DND-41 (cell line): ENCODE measurements at regions not wholly inside any gene's neighbourhood (a gene's known extent, or its start where the extent isn't known, plus 50 kb on each side); places are given as distances from the start of the nearest gene placed in this dataset.

Experiments used
- ATAC-seq: fragments of 200-7000 bp; cut with Tn5 transposase; 3 replicates; pipeline ENCODE4 v1.9.1; 2021; ENCODE audit warnings: low read depth; ENCODE audit not compliant: insufficient read depth
- DNase-seq: peaks from one replicate; pipeline ENCODE4 v3.0.0-alpha.2; 2020
- H2AFZ ChIP-seq: 2 replicates; pipeline ENCODE4 v1.6.0; 2012; ENCODE audit warnings: low read depth, low read length
- H3K27ac ChIP-seq: 2 replicates; pipeline ENCODE4 v1.5.1; 2012; ENCODE audit warnings: low read length, inconsistent platforms
- H3K27me3 ChIP-seq: fragments of 200-600 bp; sonication (generic); 2 replicates; pipeline ENCODE4 v1.6.0; 2012; ENCODE audit warnings: low read length, mild to moderate bottlenecking, inconsistent platforms; ENCODE audit not compliant: insufficient read depth, poor library complexity
- H3K36me3 ChIP-seq: 2 replicates; pipeline ENCODE4 v1.5.1; 2012; ENCODE audit warnings: low read length, inconsistent platforms; ENCODE audit not compliant: insufficient read depth
- H3K4me1 ChIP-seq: 2 replicates; pipeline ENCODE4 v1.5.1; 2012; ENCODE audit warnings: mild to moderate bottlenecking, low read length; ENCODE audit not compliant: insufficient read depth
- H3K4me2 ChIP-seq: 2 replicates; pipeline ENCODE4 v1.6.0; 2012; ENCODE audit warnings: mild to moderate bottlenecking, moderate library complexity, low read length, inconsistent platforms; ENCODE audit not compliant: insufficient read depth
- H3K4me3 ChIP-seq, 2 experiments: fragments of 200-600 bp in 1 of 2; shearing (Covaris generic) in 1 of 2; 2 replicates each; pipeline ENCODE4 v1.5.1; 2012 to 2016; ENCODE audit warnings: inconsistent platforms in 2 of 2, low read length in 2 of 2, mild to moderate bottlenecking in 2 of 2, low read depth in 1 of 2, moderate library complexity in 1 of 2
- H3K79me2 ChIP-seq: 2 replicates; pipeline ENCODE4 v1.6.0; 2012; ENCODE audit warnings: low read length, inconsistent platforms; ENCODE audit not compliant: insufficient read depth
- H3K9ac ChIP-seq: 2 replicates; pipeline ENCODE4 v1.6.0; 2012; ENCODE audit warnings: low read depth, mild to moderate bottlenecking, inconsistent platforms, low read length, moderate library complexity
- H3K9me3 ChIP-seq: 2 replicates; pipeline ENCODE4 v1.5.1; 2012; ENCODE audit warnings: low read length, moderate library complexity, mild to moderate bottlenecking, inconsistent platforms; ENCODE audit not compliant: insufficient read depth, severe bottlenecking
- H4K20me1 ChIP-seq: 2 replicates; pipeline ENCODE4 v1.6.0; 2012; ENCODE audit warnings: low read length; ENCODE audit not compliant: insufficient read depth
- CTCF ChIP-seq: IDR thresholded peaks from 2 replicates; pipeline ENCODE4 v1.5.1; 2012; ENCODE audit warnings: borderline replicate concordance, low read length, moderate library complexity, mild to moderate bottlenecking; ENCODE audit not compliant: poor library complexity, severe bottlenecking; ENCODE audit errors: extremely low read depth
- EZH2 ChIP-seq: IDR thresholded peaks from 3 replicates; pipeline ENCODE4 v1.6.1; 2012; ENCODE audit warnings: borderline replicate concordance, low read depth, mild to moderate bottlenecking, moderate library complexity, low read length, inconsistent platforms; ENCODE audit not compliant: severe bottlenecking

- no peak overlapping the region for H2AFZ ChIP-seq
- no peak for DNase-seq
- H3K4me3 ChIP-seq, result no peak overlapping the region
- H3K36me3 ChIP-seq, result no peaks in the 10 kb centered on the region
- no peak overlapping the region for H3K27ac ChIP-seq
- H3K79me2 ChIP-seq, result no peaks in the 10 kb centered on the region
- H4K20me1 ChIP-seq, result no peaks in the 10 kb centered on the region
- no peak overlapping the region for H3K9ac ChIP-seq
- no peaks in the 10 kb centered on the region for H3K4me1 ChIP-seq
- TF ChIP-seq EZH2 (no peak), CTCF (no peak)
- no peak for ATAC-seq
- no peaks in the 10 kb centered on the region for H3K9me3 ChIP-seq
- no peaks in the 10 kb centered on the region for H3K27me3 ChIP-seq
- no peak overlapping the region for H3K4me2 ChIP-seq
Observed at GRCh38 chr4:24337451-24338190, 246.7 kb downstream of the DHX15 start.

GRCh38 chr4:24335616-24336015 lies 248.7 kb downstream of the DHX15 start:
- no peak overlapping the region for H3K4me2 ChIP-seq
- no peak overlapping the region for H3K27ac ChIP-seq
- no peak overlapping the region for H3K4me3 ChIP-seq
- H4K20me1 ChIP-seq, result no peaks in the 10 kb centered on the region
- H3K9ac ChIP-seq, result no peak overlapping the region
- no peak overlapping the region for H2AFZ ChIP-seq
- no peaks in the 10 kb centered on the region for H3K36me3 ChIP-seq
- no peaks in the 10 kb centered on the region for H3K9me3 ChIP-seq
- no peaks in the 10 kb centered on the region for H3K27me3 ChIP-seq
- no peak for TF ChIP-seq CTCF
- TF ChIP-seq EZH2, result no peak
- no peaks in the 10 kb centered on the region for H3K79me2 ChIP-seq
- DNase-seq, result no peak
- H3K4me1 ChIP-seq, result no peaks in the 10 kb centered on the region
- no peak for ATAC-seq

GRCh38 chr4:24334906-24335305 lies 249.4 kb downstream of the DHX15 start:
- Histone ChIP-seq H3K27ac (no peak overlapping the region), H3K4me1 (no peaks in the 10 kb centered on the region), H3K79me2 (no peaks in the 10 kb centered on the region), H4K20me1 (no peaks in the 10 kb centered on the region), H2AFZ (no peak overlapping the region), H3K9me3 (no peaks in the 10 kb centered on the region), H3K36me3 (no peaks in the 10 kb centered on the region), H3K4me3 (no peak overlapping the region), H3K27me3 (no peaks in the 10 kb centered on the region), H3K9ac (no peak overlapping the region), H3K4me2 (no peak overlapping the region)
- TF ChIP-seq CTCF (no peak), EZH2 (no peak)
- no peak for ATAC-seq
- no peak for DNase-seq
